GM18858 (cell line): ENCODE measurements at regions not wholly inside any gene's neighbourhood (a gene's known extent, or its start where the extent isn't known, plus 50 kb on each side); places are given as distances from the start of the nearest gene placed in this dataset.

Experiments used
- ATAC-seq: cut with Tn5 transposase; IDR thresholded peaks from one replicate; pipeline ENCODE4 v1.9.1; 2021; ENCODE audit not compliant: unreplicated experiment

- ATAC-seq = no peak
Observed at GRCh38 chr9:13762209-13762608, 482.7 kb upstream of the MPDZ start.

DNA sequence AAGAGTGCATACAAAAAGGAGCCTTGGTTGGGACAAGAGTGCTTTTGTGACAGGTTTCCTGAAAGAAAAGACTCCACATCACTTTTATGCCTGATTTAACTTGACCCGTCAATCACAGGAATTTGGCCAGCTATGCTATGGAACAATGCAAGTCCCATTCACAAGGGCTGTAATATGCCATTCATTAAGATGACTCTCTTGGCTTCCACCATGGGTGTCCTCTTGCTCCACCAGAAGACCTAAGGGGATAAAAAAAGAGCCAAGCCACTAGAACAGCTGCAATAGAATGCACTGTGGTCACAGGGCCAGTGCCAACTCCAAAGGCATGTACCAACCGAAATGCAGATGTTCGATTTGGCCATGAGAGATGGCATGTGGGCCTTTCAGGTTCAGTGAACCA lies 480.1 kb upstream of the MPDZ start:
- ATAC-seq = no peak

DNA sequence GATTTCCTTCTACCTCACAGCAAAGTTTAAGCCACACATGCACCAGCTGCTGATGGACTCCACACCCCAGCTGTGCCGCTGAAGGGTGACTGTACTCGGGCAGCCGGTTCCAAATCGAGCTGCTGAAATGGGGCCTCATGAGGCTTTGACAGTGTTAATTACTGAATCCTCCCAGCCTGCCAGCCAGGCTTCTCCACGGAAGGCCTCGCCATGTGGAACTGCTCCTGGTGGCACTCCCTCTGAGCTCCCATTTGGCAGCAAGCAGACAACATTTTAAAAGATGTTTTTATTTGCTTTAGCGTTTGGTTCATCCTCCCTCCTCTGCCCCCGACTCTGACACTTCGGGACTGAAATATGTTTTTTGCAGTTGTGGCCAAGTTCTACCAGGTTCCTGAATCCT lies 479.4 kb upstream of the MPDZ start:
- ATAC-seq = no peak

DNA sequence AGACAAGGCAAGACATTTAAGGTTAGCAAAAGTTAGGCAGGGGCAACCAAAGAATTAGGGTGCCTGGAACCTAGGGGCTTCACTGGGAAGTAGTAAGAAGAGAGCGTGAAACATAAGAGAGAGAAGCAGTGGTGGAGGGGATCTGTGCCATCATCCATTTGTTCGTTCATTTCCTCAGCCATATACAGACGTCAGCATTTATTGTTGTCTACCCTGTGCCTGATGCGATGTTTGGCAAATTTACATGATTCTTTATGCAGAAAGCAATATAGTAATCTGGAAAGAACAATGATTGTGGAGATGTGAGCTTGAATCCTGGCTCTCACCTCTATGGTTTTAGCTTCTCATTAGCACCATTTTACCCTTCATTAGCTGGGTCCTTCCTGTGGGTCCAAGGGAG lies 477.5 kb upstream of the MPDZ start:
- ATAC-seq = no peak

GRCh38 chr9:13755551-13755950 lies 476.1 kb upstream of the MPDZ start:
- ATAC-seq = no peak

DNA sequence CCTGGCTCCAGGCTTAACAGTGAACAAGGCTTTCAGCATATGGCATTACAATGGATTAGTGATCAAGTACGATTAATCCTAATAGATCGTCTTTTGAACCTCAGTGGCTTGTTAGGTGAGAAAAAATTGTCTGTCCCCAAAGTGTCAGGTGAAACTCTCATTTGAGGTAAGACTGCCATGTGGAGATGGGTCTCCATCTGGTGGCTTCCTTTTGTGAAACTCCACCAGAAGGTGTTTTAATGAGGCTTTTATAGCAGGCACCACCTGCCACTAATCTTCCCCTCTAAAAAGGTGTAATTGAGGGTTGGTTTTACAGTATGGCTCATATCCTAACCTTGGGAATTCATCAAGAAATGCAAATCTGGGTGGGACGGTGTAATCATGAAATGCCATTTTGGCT lies 471.1 kb upstream of the MPDZ start:
- no peak for ATAC-seq

DNA sequence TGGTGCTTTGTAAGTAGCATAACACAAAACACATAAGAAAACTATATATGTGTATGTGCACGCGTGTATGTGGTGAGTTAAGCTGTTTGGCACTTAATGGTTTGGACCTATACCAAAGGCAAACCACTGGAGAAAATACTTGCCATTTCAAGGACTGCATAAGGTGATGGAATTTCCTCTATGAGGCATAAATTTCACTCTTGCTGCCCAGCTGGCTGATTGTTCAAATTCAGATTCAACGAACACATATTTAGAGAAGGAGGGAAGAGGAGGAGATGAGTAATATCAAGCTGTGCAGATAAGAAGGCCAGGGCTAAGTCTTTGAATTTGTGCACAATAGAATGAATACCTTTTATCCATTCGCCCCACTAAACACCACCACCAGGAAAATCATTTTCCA lies 470.6 kb upstream of the MPDZ start:
- no peak for ATAC-seq

DNA sequence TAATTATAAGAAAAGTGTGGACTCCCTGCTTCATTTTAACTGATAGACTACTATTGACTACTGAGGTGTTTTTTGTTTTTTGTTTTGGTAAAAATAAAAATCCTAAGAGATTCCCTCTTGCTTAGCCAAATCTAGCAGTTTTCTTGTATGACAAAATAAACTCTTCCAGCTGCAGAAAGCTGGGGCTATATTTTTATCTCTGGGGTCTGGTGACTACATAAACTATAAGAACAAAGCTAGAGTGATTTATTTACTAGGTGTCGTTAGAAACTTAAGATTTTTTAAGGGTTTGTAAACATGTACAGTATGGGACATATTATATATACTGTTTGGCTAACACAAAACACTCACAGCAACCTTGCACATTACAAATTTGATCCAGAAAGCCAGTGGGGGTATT lies 467.4 kb upstream of the MPDZ start:
- no peak for ATAC-seq

DNA sequence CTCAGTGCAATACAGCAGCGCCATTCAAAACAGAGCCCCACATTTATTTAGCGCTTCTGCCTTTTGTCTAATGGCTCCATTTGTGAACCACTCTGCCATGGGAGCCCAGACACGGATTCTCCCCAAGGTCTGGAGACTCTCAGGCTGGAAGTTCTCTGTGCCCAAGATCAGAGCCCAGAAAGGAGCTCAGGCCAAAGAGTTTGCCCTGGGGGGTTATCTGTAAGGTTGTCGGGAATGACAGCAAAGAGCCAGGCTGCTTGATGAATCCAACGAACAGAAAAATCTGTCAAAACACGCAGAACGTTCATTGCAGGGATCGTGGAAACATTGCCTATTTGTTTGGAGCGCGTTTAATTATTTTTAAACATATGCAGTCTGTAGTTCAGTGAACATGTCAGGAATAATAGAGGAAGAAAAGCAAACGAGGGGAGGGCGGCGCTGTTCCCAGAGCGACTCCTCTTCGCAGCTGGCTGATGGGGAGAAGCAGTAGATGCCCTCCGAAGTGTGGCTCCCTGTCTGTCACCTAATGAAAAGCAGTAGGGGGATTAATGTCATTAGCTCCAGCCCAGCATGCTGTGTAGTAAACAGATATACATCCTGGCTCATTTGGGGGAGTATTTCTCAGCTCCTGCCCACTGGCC lies 464.9 kb upstream of the MPDZ start:
- no peak for ATAC-seq

DNA sequence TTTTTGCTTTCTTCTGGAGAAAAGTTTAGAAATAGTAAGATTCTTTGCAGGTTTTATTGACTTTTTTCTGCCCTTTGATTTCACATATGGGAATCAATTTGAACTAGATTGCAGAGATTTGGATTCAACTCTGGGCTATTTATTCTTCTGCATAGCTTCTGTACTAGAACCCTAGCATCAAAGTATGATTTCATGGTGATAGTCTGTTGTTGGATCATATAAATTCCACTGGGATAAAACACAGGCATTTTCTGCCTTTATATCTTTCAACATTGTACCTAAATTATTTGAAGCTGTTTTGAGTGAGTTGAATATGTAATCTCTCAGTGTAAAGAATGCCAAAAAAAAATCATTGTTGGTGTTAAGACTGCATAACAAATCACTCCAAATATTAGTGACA lies 458.4 kb upstream of the MPDZ start:
- ATAC-seq = no peak

DNA sequence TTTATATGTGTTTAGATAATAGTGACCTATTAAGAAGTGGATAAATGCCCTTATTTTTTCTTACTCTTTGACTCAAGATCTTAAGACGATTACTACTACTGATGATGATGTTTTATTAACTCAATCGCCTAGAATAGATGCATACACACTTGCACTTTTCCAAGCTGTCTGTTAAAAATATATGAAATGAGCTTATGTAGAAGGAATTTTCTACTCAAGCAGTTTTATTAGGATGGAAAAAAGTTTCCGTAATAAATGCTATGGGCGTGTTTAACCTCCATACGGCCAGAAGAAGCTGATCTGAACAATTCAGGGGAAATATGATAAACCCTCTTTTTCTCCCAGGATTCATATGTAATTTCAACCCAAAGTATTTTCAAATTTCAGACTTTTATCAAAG lies 455.7 kb upstream of the MPDZ start:
- ATAC-seq = no peak

GRCh38 chr9:13734601-13735000 lies 455.1 kb upstream of the MPDZ start:
- ATAC-seq = no peak

GRCh38 chr9:13732290-13732689 lies 452.8 kb upstream of the MPDZ start:
- ATAC-seq = no peak

DNA sequence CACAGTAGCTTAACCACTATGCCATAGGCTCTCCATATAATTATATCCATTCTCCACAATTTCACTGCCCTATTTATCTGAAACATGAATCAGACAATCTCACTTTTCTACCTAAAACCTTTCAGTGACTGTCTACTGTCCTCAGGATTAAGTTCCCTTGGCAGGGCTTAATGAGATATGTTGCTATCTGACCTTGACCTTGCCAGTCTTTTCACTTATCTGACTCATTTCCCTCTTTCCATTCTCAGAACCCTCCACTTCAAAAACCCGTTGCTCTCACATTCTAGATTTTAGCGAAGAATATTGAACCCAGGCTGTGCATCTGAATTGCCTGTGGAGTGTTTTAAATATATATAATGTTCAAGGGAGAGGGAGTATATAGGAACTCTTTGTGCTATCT lies 452.1 kb upstream of the MPDZ start:
- ATAC-seq = no peak

DNA sequence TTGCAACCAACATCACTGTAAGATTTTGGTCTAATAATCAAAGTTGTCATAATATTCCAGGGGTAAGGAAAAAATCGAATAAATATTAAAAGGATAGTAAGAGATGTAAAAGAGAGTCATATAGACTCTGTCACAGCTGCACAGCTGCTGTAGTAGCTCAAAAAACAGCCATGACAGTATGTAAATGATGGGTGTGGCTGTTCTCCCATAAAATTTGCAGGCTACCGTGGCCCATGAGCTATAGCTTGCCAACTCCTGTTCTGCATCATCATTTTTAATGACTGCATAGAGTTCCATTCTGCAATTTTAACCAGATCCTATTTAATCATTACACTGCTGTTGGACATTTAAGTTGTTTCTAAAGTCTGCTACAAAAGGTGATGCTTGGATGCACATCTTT lies 450.5 kb upstream of the MPDZ start:
- no peak for ATAC-seq

GRCh38 chr9:13728917-13729811 lies 449.7 kb upstream of the MPDZ start:
- no peak for ATAC-seq

- ATAC-seq = no peak
Observed at GRCh38 chr9:13728131-13728530, 448.6 kb upstream of the MPDZ start.

GRCh38 chr9:13726746-13727145 lies 447.3 kb upstream of the MPDZ start:
- no peak for ATAC-seq

- ATAC-seq = no peak
Observed at GRCh38 chr9:13725516-13725915, 446.0 kb upstream of the MPDZ start.

DNA sequence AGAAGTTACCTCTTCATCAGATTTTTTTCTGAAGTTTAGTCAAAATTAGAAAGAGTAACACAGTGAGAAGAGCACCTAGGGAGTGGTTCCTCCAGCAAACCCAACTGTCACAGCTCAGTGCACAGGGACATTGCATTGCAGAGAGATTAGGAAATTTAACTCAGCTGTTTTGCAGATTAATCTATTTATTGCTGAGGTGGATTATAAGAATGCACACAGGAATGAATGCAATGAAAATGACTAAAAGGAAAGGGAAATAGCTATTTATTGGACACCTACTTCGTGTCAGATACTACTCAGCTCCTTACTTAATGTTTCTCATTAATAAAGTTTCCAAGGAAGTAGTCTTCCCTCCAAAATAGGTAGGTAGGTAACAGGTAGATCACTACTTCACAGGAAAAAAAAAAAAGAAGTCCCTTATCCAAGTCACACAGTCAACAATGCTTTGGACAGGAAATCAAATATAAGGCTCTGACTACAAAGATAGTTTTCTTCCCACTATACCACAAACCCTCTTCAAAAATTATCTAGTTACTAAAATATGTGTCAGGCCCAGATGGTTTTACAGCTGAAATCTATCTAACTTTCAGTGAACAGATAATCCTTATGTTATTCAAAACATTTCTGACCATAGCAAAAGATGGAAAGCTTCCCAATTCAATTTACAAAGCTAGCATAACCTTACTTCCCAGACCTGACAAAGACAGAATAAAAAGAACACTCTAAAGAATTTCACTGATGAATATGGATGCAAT lies 442.2 kb upstream of the MPDZ start:
- no peak for ATAC-seq

DNA sequence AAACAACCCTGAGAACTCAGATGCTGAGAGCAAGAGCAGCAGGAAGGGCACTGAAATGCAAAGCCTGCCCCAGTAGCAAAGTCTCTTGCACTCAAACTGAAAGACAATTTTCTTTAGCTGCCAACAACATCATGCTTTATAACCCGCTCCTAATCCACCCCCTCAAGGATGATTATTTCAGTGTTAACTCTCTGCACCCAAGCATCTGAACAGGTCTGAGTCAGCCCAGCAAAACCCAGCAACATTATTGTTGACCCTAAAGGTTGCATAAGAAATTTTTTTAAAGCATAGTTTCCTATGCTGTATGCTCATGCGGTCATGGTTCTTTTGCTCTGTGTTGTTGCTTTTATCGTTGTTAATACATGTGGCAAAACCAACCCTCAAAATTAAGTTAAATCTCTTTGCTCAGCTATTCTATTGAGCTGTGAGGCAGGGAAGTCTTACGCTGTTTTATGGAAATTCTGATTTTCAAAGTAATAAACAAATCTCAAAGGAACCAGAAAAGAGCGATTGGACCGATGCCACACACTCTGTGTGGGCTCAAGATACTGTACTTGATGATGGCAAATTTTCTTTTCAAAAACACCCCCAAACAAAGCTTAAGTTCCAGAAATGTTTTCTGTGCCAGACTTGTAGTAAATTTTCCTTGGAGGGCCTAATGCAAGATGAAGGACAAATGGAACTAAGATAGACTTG lies 440.6 kb upstream of the MPDZ start:
- ATAC-seq = no peak
